ENCODE measurements at regions not wholly inside any gene's neighbourhood (a gene's known extent, or its start where the extent isn't known, plus 50 kb on each side); places are given as distances from the start of the nearest gene placed in this dataset.

DNA sequence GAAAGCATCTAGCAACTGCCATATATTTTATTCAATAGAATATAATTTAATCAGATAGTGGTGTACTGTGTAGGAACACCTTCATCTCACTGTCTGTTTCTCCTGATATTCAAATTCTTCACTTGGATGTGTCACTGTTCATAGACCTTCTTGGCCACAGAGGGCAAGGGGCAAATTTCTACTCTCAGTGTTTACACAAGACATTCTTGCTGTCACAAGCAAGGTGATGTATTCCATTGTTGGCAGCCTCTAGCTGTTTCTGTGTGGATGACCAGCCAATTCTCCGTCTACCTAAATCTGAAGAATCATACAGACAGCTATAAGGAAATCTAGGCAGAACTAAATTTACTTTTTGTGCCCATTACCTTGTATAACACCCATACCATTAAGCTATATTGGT is 948.3 kb downstream of the CNTNAP5 start:
- TF ChIP-seq, protein P1, sequence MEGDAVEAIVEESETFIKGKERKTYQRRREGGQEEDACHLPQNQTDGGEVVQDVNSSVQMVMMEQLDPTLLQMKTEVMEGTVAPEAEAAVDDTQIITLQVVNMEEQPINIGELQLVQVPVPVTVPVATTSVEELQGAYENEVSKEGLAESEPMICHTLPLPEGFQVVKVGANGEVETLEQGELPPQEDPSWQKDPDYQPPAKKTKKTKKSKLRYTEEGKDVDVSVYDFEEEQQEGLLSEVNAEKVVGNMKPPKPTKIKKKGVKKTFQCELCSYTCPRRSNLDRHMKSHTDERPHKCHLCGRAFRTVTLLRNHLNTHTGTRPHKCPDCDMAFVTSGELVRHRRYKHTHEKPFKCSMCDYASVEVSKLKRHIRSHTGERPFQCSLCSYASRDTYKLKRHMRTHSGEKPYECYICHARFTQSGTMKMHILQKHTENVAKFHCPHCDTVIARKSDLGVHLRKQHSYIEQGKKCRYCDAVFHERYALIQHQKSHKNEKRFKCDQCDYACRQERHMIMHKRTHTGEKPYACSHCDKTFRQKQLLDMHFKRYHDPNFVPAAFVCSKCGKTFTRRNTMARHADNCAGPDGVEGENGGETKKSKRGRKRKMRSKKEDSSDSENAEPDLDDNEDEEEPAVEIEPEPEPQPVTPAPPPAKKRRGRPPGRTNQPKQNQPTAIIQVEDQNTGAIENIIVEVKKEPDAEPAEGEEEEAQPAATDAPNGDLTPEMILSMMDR (conservative IDR thresholded peaks at IDR 0.05; ENCODE audit: low read length) = no peak
- TF ChIP-seq EZH2phosphoT487 (IDR thresholded peaks at IDR 0.05; ENCODE audit: borderline replicate concordance) = no peak

Data from Loucy (cell line).